ENCODE measurements at regions not wholly inside any gene's neighbourhood (a gene's known extent, or its start where the extent isn't known, plus 50 kb on each side); places are given as distances from the start of the nearest gene placed in this dataset.

- H3K36me3 ChIP-seq (ENCODE audit: control insufficient read depth, insufficient read depth, low read length), result no peaks in the 10 kb centered on the region
- H3K4me1 ChIP-seq (ENCODE audit: control insufficient read depth, insufficient read depth, low read length), result no peaks in the 10 kb centered on the region
- Mint-ChIP-seq H3K9me3 (no peaks in the 10 kb centered on the region), H3K4me3 (no peak overlapping the region), H3K4me1 (no peaks in the 10 kb centered on the region), H3K36me3 (ENCODE audit: low read depth) (no peaks in the 10 kb centered on the region), H3K27me3 (ENCODE audit: insufficient read depth) (no peaks in the 10 kb centered on the region), H3K27ac (no peak overlapping the region)
- no peak for TF ChIP-seq CTCF (conservative IDR thresholded peaks at IDR 0.05)
- no peak overlapping the region for H3K9ac ChIP-seq (ENCODE audit: extremely low read depth, low read length, poor library complexity, severe bottlenecking)
- H3K4me3 ChIP-seq (ENCODE audit: low read length), result no peak overlapping the region
- H3K9me3 ChIP-seq (ENCODE audit: control insufficient read depth, low read length), result no peaks in the 10 kb centered on the region
- no peak for DNase-seq
- no peak overlapping the region for H3K27ac ChIP-seq (ENCODE audit: low read depth, low read length)
- no peaks in the 10 kb centered on the region for H3K27me3 ChIP-seq (ENCODE audit: control insufficient read depth, insufficient read depth, low read length, poor library complexity, severe bottlenecking)
Measured at GRCh38 chr4:115688961-115689360, 575.5 kb upstream of the NDST4 start.

GRCh38 chr4:115687052-115687755, 573.8 kb upstream of the NDST4 start:
- no peak for DNase-seq
- Histone ChIP-seq H3K36me3 (ENCODE audit: control insufficient read depth, insufficient read depth, low read length) (no peaks in the 10 kb centered on the region), H3K27ac (ENCODE audit: low read depth, low read length) (no peak overlapping the region), H3K9me3 (ENCODE audit: control insufficient read depth, low read length) (no peaks in the 10 kb centered on the region), H3K4me1 (ENCODE audit: control insufficient read depth, insufficient read depth, low read length) (no peaks in the 10 kb centered on the region), H3K27me3 (ENCODE audit: control insufficient read depth, insufficient read depth, low read length, poor library complexity, severe bottlenecking) (no peaks in the 10 kb centered on the region), H3K9ac (ENCODE audit: extremely low read depth, low read length, poor library complexity, severe bottlenecking) (no peak overlapping the region), H3K4me3 (ENCODE audit: low read length) (no peak overlapping the region)
- Mint-ChIP-seq H3K36me3 (ENCODE audit: low read depth) (no peaks in the 10 kb centered on the region), H3K27ac (no peak overlapping the region), H3K4me1 (no peaks in the 10 kb centered on the region), H3K9me3 (no peaks in the 10 kb centered on the region), H3K4me3 (no peak overlapping the region), H3K27me3 (ENCODE audit: insufficient read depth) (no peaks in the 10 kb centered on the region)
- TF ChIP-seq CTCF (conservative IDR thresholded peaks at IDR 0.05), result no peak
- WGBS, 2 experiments (ENCODE audit: insufficient coverage in 1 of 2, insufficient read length in 1 of 2), result no CpG with 5 or more reads among the region's 1 CpG

GRCh38 chr4:115678425-115678941, 565.1 kb upstream of the NDST4 start:
- no peaks in the 10 kb centered on the region for H3K4me1 ChIP-seq (ENCODE audit: control insufficient read depth, insufficient read depth, low read length)
- peak; percentile 40 for DNase-seq
- no peaks in the 10 kb centered on the region for H3K27me3 ChIP-seq (ENCODE audit: control insufficient read depth, insufficient read depth, low read length, poor library complexity, severe bottlenecking)
- H3K27ac ChIP-seq (ENCODE audit: low read depth, low read length), result no peak overlapping the region
- no peaks in the 10 kb centered on the region for H3K4me1 Mint-ChIP-seq
- no peak overlapping the region for H3K27ac Mint-ChIP-seq
- H3K36me3 Mint-ChIP-seq (ENCODE audit: low read depth), result no peaks in the 10 kb centered on the region
- H3K36me3 ChIP-seq (ENCODE audit: control insufficient read depth, insufficient read depth, low read length), result no peaks in the 10 kb centered on the region
- no peaks in the 10 kb centered on the region for H3K9me3 ChIP-seq (ENCODE audit: control insufficient read depth, low read length)
- H3K9me3 Mint-ChIP-seq, result peaks cover 7% of the 10 kb centered on the region
- no peak for TF ChIP-seq CTCF (conservative IDR thresholded peaks at IDR 0.05)
- H3K4me3 ChIP-seq (ENCODE audit: low read length), result no peak overlapping the region
- H3K4me3 Mint-ChIP-seq, result no peak overlapping the region
- 95 to 97% methylated on average over 18 to 47 of the region's 47 CpGs for WGBS, 2 experiments (ENCODE audit: insufficient coverage in 1 of 2, insufficient read length in 1 of 2)
- no peaks in the 10 kb centered on the region for H3K27me3 Mint-ChIP-seq (ENCODE audit: insufficient read depth)
- no peak overlapping the region for H3K9ac ChIP-seq (ENCODE audit: extremely low read depth, low read length, poor library complexity, severe bottlenecking)

Data from endodermal cell (in vitro differentiated cells).